ENCODE measurements at regions not wholly inside any gene's neighbourhood (a gene's known extent, or its start where the extent isn't known, plus 50 kb on each side); places are given as distances from the start of the nearest gene placed in this dataset.

DNA sequence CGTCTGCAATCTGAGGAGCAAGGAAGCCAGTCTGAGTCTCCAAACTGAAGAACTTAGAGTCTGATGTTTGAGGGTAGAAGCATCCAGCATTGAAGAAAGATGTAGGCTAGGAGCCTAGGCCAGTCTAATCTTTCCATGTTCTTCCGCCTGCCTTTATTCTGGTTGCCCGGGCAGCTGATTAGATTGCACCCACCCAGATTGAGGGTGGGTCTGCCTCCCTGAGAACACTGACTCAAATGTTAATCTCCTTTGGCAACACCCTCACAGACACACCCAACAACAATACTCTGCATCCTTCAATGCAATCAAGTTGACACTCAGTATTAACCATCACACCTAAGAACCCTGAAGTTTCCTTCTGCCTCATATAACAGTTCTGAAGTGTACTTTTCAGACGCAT is 350.1 kb downstream of the RFPL4B start:
- H3K4me3 ChIP-seq (ENCODE audit: low read length), result no peak overlapping the region
- H3K9me3 ChIP-seq (ENCODE audit: low read depth, low read length), result no peaks in the 10 kb centered on the region
- H3K27me3 ChIP-seq (ENCODE audit: insufficient read depth, low read length), result no peaks in the 10 kb centered on the region
- no peaks in the 10 kb centered on the region for H3K4me1 ChIP-seq (ENCODE audit: insufficient read depth, low read length)

GRCh38 chr6:112701201-112701600 is 354.1 kb downstream of the RFPL4B start:
- Histone ChIP-seq H3K9me3 (ENCODE audit: low read depth, low read length) (no peaks in the 10 kb centered on the region), H3K4me1 (ENCODE audit: insufficient read depth, low read length) (no peaks in the 10 kb centered on the region), H3K4me3 (ENCODE audit: low read length) (no peak overlapping the region), H3K27me3 (ENCODE audit: insufficient read depth, low read length) (no peaks in the 10 kb centered on the region)

DNA sequence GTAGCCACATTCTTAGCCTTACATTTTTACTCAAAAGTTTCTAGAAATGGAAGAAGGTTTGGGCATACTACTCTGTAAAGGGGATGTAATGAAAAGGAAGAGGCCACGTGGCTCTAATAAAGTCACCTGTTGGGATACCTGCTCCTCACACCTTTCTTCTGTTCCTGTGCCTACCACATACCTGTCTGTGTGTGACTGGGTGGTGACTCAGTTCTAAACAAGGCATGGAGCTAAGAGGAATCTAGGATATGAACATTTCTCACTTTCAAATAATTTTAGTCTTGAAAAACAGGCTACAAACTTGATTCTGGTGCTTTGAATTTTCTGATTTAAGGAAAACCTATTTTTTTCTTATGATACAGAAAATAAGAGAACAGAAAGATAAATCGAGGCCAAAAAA is 363.6 kb downstream of the RFPL4B start:
- Histone ChIP-seq H3K4me1 (ENCODE audit: insufficient read depth, low read length) (no peaks in the 10 kb centered on the region), H3K9me3 (ENCODE audit: low read depth, low read length) (peaks cover 6% of the 10 kb centered on the region)

GRCh38 chr6:112713402-112713801 is 366.3 kb downstream of the RFPL4B start:
- H3K4me3 ChIP-seq (ENCODE audit: low read length), result no peak overlapping the region
- H3K27me3 ChIP-seq (ENCODE audit: insufficient read depth, low read length), result no peaks in the 10 kb centered on the region
- H3K4me1 ChIP-seq (ENCODE audit: insufficient read depth, low read length), result no peaks in the 10 kb centered on the region
- peaks cover 6% of the 10 kb centered on the region for H3K9me3 ChIP-seq (ENCODE audit: low read depth, low read length)

More for the DNA sequence above, 363.6 kb downstream of the RFPL4B start:
- Histone ChIP-seq H3K27me3 (ENCODE audit: insufficient read depth, low read length) (no peaks in the 10 kb centered on the region), H3K4me3 (ENCODE audit: low read length) (no peak overlapping the region)

- no peak overlapping the region for H3K4me3 ChIP-seq (ENCODE audit: low read length)
These were observed 370.3 kb downstream of the RFPL4B start for GRCh38 chr6:112717401-112717800.

DNA sequence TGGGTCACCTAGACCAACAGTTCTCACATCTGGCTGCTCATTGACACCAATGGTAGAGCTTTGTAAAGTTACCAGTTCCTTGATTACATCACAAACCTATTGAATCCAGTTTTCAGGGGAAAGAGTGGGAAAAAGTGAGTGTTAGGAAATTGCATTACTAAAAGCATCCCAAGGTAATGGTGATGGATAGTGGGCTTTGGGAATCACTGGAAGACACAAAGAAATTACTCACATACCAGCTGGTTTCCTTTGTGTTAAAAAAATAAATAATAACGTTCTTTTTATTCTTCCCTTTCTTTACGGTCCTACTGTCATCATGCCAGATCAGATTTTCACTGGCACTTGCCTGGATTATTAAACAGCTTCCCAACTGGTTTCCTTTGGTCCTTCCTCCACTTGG is 370.7 kb downstream of the RFPL4B start:
- no peaks in the 10 kb centered on the region for H3K4me1 ChIP-seq (ENCODE audit: insufficient read depth, low read length)
- H3K9me3 ChIP-seq (ENCODE audit: low read depth, low read length), result peaks cover 6% of the 10 kb centered on the region

More at GRCh38 chr6:112717401-112717800, 370.3 kb downstream of the RFPL4B start:
- peaks cover 6% of the 10 kb centered on the region for H3K9me3 ChIP-seq (ENCODE audit: low read depth, low read length)
- H3K4me1 ChIP-seq (ENCODE audit: insufficient read depth, low read length), result no peaks in the 10 kb centered on the region
- H3K27me3 ChIP-seq (ENCODE audit: insufficient read depth, low read length), result no peaks in the 10 kb centered on the region

GRCh38 chr6:112725541-112726085 is 378.5 kb downstream of the RFPL4B start:
- Histone ChIP-seq H3K4me1 (ENCODE audit: insufficient read depth, low read length) (no peaks in the 10 kb centered on the region), H3K27me3 (ENCODE audit: insufficient read depth, low read length) (no peaks in the 10 kb centered on the region), H3K4me3 (ENCODE audit: low read length) (no peak overlapping the region), H3K9me3 (ENCODE audit: low read depth, low read length) (no peaks in the 10 kb centered on the region)

More for the DNA sequence above, 370.7 kb downstream of the RFPL4B start:
- Histone ChIP-seq H3K27me3 (ENCODE audit: insufficient read depth, low read length) (no peaks in the 10 kb centered on the region), H3K4me3 (ENCODE audit: low read length) (no peak overlapping the region)

- Histone ChIP-seq H3K4me3 (ENCODE audit: low read length) (no peak overlapping the region), H3K4me1 (ENCODE audit: insufficient read depth, low read length) (no peaks in the 10 kb centered on the region), H3K27me3 (ENCODE audit: insufficient read depth, low read length) (no peaks in the 10 kb centered on the region), H3K9me3 (ENCODE audit: low read depth, low read length) (no peaks in the 10 kb centered on the region)
These were observed 388.0 kb downstream of the RFPL4B start for GRCh38 chr6:112735129-112735528.

DNA sequence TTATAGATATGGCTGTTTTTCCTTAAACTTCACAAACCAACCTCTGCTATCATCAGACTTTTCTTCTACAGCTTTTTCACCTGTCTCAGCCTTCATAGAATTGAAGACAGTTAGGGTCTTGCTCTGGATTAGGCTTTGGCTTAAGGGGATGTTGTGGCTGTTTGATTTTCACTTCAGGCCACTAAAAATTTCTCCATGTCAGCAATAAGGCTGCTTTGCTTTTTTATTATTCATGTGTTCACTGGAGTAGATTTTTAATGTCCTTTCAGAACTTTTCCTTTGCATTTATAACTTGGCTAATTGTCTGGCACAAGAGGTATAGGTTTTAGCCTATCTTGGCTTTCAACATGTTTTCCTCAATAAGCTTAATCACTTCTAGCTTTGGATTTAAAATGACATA is 392.6 kb downstream of the RFPL4B start:
- Histone ChIP-seq H3K4me1 (ENCODE audit: insufficient read depth, low read length) (no peaks in the 10 kb centered on the region), H3K9me3 (ENCODE audit: low read depth, low read length) (no peaks in the 10 kb centered on the region), H3K27me3 (ENCODE audit: insufficient read depth, low read length) (no peaks in the 10 kb centered on the region), H3K4me3 (ENCODE audit: low read length) (no peak overlapping the region)

- H3K4me3 ChIP-seq (ENCODE audit: low read length), result no peak overlapping the region
- H3K4me1 ChIP-seq (ENCODE audit: insufficient read depth, low read length), result no peaks in the 10 kb centered on the region
- H3K27me3 ChIP-seq (ENCODE audit: insufficient read depth, low read length), result no peaks in the 10 kb centered on the region
- no peaks in the 10 kb centered on the region for H3K9me3 ChIP-seq (ENCODE audit: low read depth, low read length)
These were observed 396.2 kb downstream of the RFPL4B start for GRCh38 chr6:112743323-112743722.

- H3K4me1 ChIP-seq (ENCODE audit: insufficient read depth, low read length), result no peaks in the 10 kb centered on the region
- H3K4me3 ChIP-seq (ENCODE audit: low read length), result no peak overlapping the region
- H3K9me3 ChIP-seq (ENCODE audit: low read depth, low read length), result no peaks in the 10 kb centered on the region
- H3K27me3 ChIP-seq (ENCODE audit: insufficient read depth, low read length), result no peaks in the 10 kb centered on the region
These were observed 397.7 kb downstream of the RFPL4B start for GRCh38 chr6:112744827-112745226.

- Histone ChIP-seq H3K4me1 (ENCODE audit: insufficient read depth, low read length) (no peaks in the 10 kb centered on the region), H3K4me3 (ENCODE audit: low read length) (no peak overlapping the region), H3K9me3 (ENCODE audit: low read depth, low read length) (no peaks in the 10 kb centered on the region), H3K27me3 (ENCODE audit: insufficient read depth, low read length) (no peaks in the 10 kb centered on the region)
These were observed 398.6 kb downstream of the RFPL4B start for GRCh38 chr6:112745765-112746164.

DNA sequence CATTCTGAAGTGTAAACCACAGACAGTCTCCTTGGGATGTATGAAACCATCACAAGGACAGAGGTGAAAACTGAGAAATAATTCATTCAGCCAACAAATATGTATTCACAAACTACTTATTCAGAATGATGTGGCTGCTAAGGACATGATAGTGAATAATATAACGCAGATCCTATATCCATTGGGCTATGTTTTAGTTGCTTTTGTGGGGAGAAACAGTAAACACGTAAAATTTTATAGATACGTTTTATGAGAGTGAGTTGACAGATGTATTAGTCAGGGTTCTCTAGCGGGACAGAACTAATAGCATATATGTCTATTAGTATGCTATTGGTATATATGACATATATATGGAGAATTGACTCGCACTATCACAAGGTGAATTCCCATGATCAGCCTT is 402.5 kb downstream of the RFPL4B start:
- no peaks in the 10 kb centered on the region for H3K9me3 ChIP-seq (ENCODE audit: low read depth, low read length)
- no peaks in the 10 kb centered on the region for H3K27me3 ChIP-seq (ENCODE audit: insufficient read depth, low read length)
- H3K4me3 ChIP-seq (ENCODE audit: low read length), result no peak overlapping the region

GRCh38 chr6:112752305-112752704 is 405.2 kb downstream of the RFPL4B start:
- no peaks in the 10 kb centered on the region for H3K27me3 ChIP-seq (ENCODE audit: insufficient read depth, low read length)

More for the DNA sequence above, 402.5 kb downstream of the RFPL4B start:
- no peaks in the 10 kb centered on the region for H3K4me1 ChIP-seq (ENCODE audit: insufficient read depth, low read length)

GRCh38 chr6:112752791-112753190 is 405.7 kb downstream of the RFPL4B start:
- Histone ChIP-seq H3K4me1 (ENCODE audit: insufficient read depth, low read length) (no peaks in the 10 kb centered on the region), H3K4me3 (ENCODE audit: low read length) (no peak overlapping the region), H3K9me3 (ENCODE audit: low read depth, low read length) (no peaks in the 10 kb centered on the region), H3K27me3 (ENCODE audit: insufficient read depth, low read length) (no peaks in the 10 kb centered on the region)

More at GRCh38 chr6:112752305-112752704, 405.2 kb downstream of the RFPL4B start:
- Histone ChIP-seq H3K9me3 (ENCODE audit: low read depth, low read length) (no peaks in the 10 kb centered on the region), H3K4me3 (ENCODE audit: low read length) (no peak overlapping the region), H3K4me1 (ENCODE audit: insufficient read depth, low read length) (no peaks in the 10 kb centered on the region)

- H3K4me1 ChIP-seq (ENCODE audit: insufficient read depth, low read length), result no peaks in the 10 kb centered on the region
- H3K4me3 ChIP-seq (ENCODE audit: low read length), result no peak overlapping the region
- no peaks in the 10 kb centered on the region for H3K27me3 ChIP-seq (ENCODE audit: insufficient read depth, low read length)
- H3K9me3 ChIP-seq (ENCODE audit: low read depth, low read length), result no peaks in the 10 kb centered on the region
These were observed 413.7 kb downstream of the RFPL4B start for GRCh38 chr6:112760831-112761230.
